ENCODE measurements at regions not wholly inside any gene's neighbourhood (a gene's known extent, or its start where the extent isn't known, plus 50 kb on each side); places are given as distances from the start of the nearest gene placed in this dataset.
"Not testable (repeated sequence)": the region's sequence is repeated elsewhere in the genome, so short reads cannot be mapped to it uniquely, and the experiment has no call there.

DNA sequence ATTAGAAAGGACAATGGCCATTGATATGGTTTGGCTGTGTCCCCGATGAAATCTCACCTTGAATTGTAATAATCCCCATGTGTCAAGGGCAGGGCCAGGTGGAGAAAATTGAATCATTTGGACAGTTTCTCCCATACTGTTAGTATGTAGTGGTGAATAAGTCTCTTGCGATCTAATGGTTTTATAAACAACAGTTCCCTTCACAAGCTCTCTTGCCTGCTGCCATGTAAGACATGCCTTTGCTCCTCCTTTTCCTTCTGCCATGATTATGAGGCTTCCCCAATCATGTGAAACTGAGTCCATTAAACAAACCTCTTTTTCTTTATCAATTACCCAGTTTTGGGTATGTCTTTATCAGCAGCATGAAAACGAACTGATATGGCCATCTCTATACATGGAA lies 302.7 kb downstream of the SFMBT2 start:
- Mint-ChIP-seq H3K36me3 (no peaks in the 10 kb centered on the region), H3K9me3 (peaks cover 4% of the 10 kb centered on the region), H3K4me3 (no peak overlapping the region), H3K27ac (no peak overlapping the region), H3K27me3 (ENCODE audit: insufficient read depth, low read depth) (no peaks in the 10 kb centered on the region), H3K4me1 (no peaks in the 10 kb centered on the region)
- Histone ChIP-seq H3K27me3 (no peaks in the 10 kb centered on the region), H3K4me2 (no peak overlapping the region), H3K36me3 (no peaks in the 10 kb centered on the region), H3K4me3 (no peak overlapping the region), H2AFZ (replicated peaks) (no peak overlapping the region), H3K9ac (no peak overlapping the region), H3K9me3 (ENCODE audit: low read depth) (no peaks in the 10 kb centered on the region), H4K20me1 (ENCODE audit: low read depth) (no peaks in the 10 kb centered on the region), H3K27ac (no peak overlapping the region), H3K4me1 (no peaks in the 10 kb centered on the region), H3K79me2 (ENCODE audit: low read depth) (no peaks in the 10 kb centered on the region), H3F3A (ENCODE audit: low read depth) (no peaks in the 10 kb centered on the region)
- no peak for TF ChIP-seq EZH2phosphoT487 (IDR thresholded peaks at IDR 0.05)
- TF ChIP-seq, protein P1, sequence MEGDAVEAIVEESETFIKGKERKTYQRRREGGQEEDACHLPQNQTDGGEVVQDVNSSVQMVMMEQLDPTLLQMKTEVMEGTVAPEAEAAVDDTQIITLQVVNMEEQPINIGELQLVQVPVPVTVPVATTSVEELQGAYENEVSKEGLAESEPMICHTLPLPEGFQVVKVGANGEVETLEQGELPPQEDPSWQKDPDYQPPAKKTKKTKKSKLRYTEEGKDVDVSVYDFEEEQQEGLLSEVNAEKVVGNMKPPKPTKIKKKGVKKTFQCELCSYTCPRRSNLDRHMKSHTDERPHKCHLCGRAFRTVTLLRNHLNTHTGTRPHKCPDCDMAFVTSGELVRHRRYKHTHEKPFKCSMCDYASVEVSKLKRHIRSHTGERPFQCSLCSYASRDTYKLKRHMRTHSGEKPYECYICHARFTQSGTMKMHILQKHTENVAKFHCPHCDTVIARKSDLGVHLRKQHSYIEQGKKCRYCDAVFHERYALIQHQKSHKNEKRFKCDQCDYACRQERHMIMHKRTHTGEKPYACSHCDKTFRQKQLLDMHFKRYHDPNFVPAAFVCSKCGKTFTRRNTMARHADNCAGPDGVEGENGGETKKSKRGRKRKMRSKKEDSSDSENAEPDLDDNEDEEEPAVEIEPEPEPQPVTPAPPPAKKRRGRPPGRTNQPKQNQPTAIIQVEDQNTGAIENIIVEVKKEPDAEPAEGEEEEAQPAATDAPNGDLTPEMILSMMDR (IDR thresholded peaks at IDR 0.05): no peak
- no peak for TF ChIP-seq EZH2 (IDR thresholded peaks at IDR 0.05)
- no peak for DNase-seq (ENCODE audit: low spot score)

DNA sequence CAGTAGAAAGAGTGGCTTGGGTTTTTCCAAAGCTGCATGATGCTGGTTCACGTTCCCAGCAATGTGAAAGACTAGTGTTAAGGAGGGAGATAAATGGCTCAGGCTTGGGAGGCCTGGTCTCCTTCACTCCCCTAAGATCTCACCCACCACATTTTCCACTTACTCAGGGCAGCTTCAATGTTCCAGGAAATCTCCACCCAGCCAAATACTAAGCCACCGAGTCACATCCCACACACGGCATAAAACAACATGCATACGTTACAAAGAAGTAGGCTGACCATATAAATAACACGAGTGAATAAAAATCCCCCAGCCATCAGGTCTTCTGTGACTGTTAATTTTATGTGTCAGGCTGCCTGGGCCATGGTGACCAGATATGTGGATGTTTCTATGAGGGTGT lies 303.5 kb downstream of the SFMBT2 start:
- H3K27ac Mint-ChIP-seq: no peak overlapping the region
- H2AFZ ChIP-seq (replicated peaks): no peak overlapping the region
- no peaks in the 10 kb centered on the region for H3K36me3 ChIP-seq
- H3F3A ChIP-seq (ENCODE audit: low read depth): no peaks in the 10 kb centered on the region
- no peak overlapping the region for H3K9ac ChIP-seq
- H3K27me3 Mint-ChIP-seq (ENCODE audit: insufficient read depth, low read depth): no peaks in the 10 kb centered on the region
- TF ChIP-seq, protein P1 (IDR thresholded peaks at IDR 0.05): no peak
- TF ChIP-seq EZH2phosphoT487 (IDR thresholded peaks at IDR 0.05): no peak
- no peak for TF ChIP-seq EZH2 (IDR thresholded peaks at IDR 0.05)
- no peaks in the 10 kb centered on the region for H3K27me3 ChIP-seq
- peaks cover 4% of the 10 kb centered on the region for H3K9me3 Mint-ChIP-seq
- H4K20me1 ChIP-seq (ENCODE audit: low read depth): no peaks in the 10 kb centered on the region
- no peak for DNase-seq (ENCODE audit: low spot score)
- no peaks in the 10 kb centered on the region for H3K9me3 ChIP-seq (ENCODE audit: low read depth)
- H3K79me2 ChIP-seq (ENCODE audit: low read depth): no peaks in the 10 kb centered on the region
- H3K4me2 ChIP-seq: no peak overlapping the region
- H3K4me1 ChIP-seq: no peaks in the 10 kb centered on the region
- H3K4me1 Mint-ChIP-seq: no peaks in the 10 kb centered on the region
- no peak overlapping the region for H3K4me3 Mint-ChIP-seq
- H3K27ac ChIP-seq: no peak overlapping the region
- H3K36me3 Mint-ChIP-seq: no peaks in the 10 kb centered on the region
- no peak overlapping the region for H3K4me3 ChIP-seq

DNA sequence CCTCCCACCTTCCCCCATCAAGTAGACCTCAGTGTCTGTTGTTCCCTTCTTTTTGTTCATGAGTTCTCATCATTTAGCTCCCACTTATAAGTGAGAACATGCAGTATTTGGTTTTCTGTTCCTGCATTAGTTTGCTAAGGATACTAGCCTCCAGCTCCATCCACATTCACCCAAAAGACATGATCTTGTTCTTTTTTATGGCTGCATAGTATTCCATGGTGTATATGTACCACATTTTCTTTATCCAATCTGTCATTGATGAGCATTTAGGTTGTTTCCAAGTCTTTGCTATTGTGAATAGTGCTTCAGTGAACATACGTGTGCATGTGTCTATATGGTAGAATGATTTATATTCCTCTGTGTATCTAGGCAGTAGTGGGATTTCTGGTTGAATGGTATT lies 306.5 kb downstream of the SFMBT2 start:
- H3F3A ChIP-seq (ENCODE audit: low read depth); H3K36me3 Mint-ChIP-seq; H3K4me1 Mint-ChIP-seq; H3K4me3 Mint-ChIP-seq; H3K9me3 ChIP-seq (ENCODE audit: low read depth); DNase-seq (ENCODE audit: low spot score); H4K20me1 ChIP-seq (ENCODE audit: low read depth); H3K4me2 ChIP-seq; H3K27ac Mint-ChIP-seq; H3K9ac ChIP-seq; H2AFZ ChIP-seq (replicated peaks); H3K27ac ChIP-seq; H3K4me3 ChIP-seq; H3K9me3 Mint-ChIP-seq; H3K79me2 ChIP-seq (ENCODE audit: low read depth); H3K27me3 Mint-ChIP-seq (ENCODE audit: insufficient read depth, low read depth); H3K36me3 ChIP-seq; H3K27me3 ChIP-seq; H3K4me1 ChIP-seq: not testable (repeated sequence)

DNA sequence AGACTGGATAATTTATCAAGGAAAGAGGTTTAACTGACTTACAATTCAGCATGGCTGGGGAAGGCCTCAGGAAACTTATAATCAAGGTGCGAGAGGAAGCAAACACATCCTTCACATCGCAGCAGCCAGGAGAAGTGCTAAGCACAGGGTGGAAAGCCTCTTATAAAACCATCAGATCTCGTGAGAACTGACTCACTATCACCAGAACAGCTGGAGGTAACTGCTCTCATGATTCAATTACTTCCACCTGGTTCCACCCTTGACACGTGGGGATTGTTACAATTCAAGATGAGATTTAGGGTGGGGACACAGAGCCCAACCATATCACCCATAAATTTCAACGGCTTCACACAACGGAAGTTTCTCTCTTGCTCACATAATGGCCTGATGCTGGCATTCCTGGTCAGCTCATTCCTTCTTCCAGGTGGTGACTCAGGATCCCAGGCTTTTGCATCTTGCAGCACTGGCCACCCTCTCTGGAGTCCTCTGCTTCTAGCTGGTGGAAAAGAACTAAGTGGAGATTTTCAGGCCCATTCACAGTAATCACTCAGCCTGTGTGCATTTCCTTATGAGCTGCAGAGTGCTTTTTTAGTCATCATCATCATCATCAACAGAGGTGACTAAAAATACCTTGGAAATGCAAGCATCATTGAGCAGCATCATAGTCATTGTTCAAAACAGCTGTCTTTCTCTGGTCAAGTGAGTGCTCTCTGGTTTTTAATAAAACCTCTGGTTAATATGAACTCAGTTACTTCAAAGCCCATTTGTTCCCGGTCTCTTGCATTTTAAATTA lies 308.1 kb downstream of the SFMBT2 start:
- no peak overlapping the region for H3K4me2 ChIP-seq
- no peak overlapping the region for H3K9ac ChIP-seq
- H3F3A ChIP-seq (ENCODE audit: low read depth): no peaks in the 10 kb centered on the region
- H4K20me1 ChIP-seq (ENCODE audit: low read depth): no peaks in the 10 kb centered on the region
- peaks cover 4% of the 10 kb centered on the region for H3K9me3 Mint-ChIP-seq
- H3K9me3 ChIP-seq (ENCODE audit: low read depth): no peaks in the 10 kb centered on the region
- no peak overlapping the region for H2AFZ ChIP-seq (replicated peaks)
- no peaks in the 10 kb centered on the region for H3K36me3 Mint-ChIP-seq
- no peaks in the 10 kb centered on the region for H3K4me1 Mint-ChIP-seq
- DNase-seq (ENCODE audit: low spot score): no peak
- no peak overlapping the region for H3K27ac Mint-ChIP-seq
- H3K4me1 ChIP-seq: no peaks in the 10 kb centered on the region
- TF ChIP-seq, protein P1 (IDR thresholded peaks at IDR 0.05): no peak
- TF ChIP-seq EZH2 (IDR thresholded peaks at IDR 0.05) (no peak), EZH2phosphoT487 (IDR thresholded peaks at IDR 0.05) (no peak)
- H3K4me3 ChIP-seq: no peak overlapping the region
- no peak overlapping the region for H3K4me3 Mint-ChIP-seq
- H3K27ac ChIP-seq: no peak overlapping the region
- H3K36me3 ChIP-seq: no peaks in the 10 kb centered on the region
- H3K27me3 ChIP-seq: no peaks in the 10 kb centered on the region
- H3K79me2 ChIP-seq (ENCODE audit: low read depth): no peaks in the 10 kb centered on the region
- no peaks in the 10 kb centered on the region for H3K27me3 Mint-ChIP-seq (ENCODE audit: insufficient read depth, low read depth)

Measured in neural progenitor cell (in vitro differentiated cells).